Limb (tissue), 2 donors: ENCODE measurements at regions not wholly inside any gene's neighbourhood (a gene's known extent, or its start where the extent isn't known, plus 50 kb on each side); places are given as distances from the start of the nearest gene placed in this dataset.
"Not testable (repeated sequence)": the region's sequence is repeated elsewhere in the genome, so short reads cannot be mapped to it uniquely, and the experiment has no call there.

ENCODE experiments used
- DNase-seq, 2 donors: peaks; one replicate each; pipeline ENCODE4 v3.0.0-alpha.2; 2016; ENCODE audit errors: extremely low spot score in 2 of 2

GRCh38 chr1:230556453-230556852, 85.8 kb upstream of the COG2 start:
- no peak for DNase-seq

- no peak for DNase-seq
Measured at GRCh38 chr1:230555814-230556213, 86.5 kb upstream of the COG2 start.

GRCh38 chr1:230552880-230553279, 89.4 kb upstream of the COG2 start:
- no peak for DNase-seq

GRCh38 chr1:230550945-230551344, 91.3 kb upstream of the COG2 start:
- not testable (repeated sequence) for DNase-seq

GRCh38 chr1:230550428-230550827, 91.9 kb upstream of the COG2 start:
- DNase-seq, result no peak

- no peak for DNase-seq
Measured at GRCh38 chr1:230549625-230550024, 92.7 kb upstream of the COG2 start.

GRCh38 chr1:230548997-230549396, 93.3 kb upstream of the COG2 start:
- no peak for DNase-seq

GRCh38 chr1:230548357-230548756, 93.9 kb upstream of the COG2 start:
- DNase-seq, result no peak

GRCh38 chr1:230545181-230545580, 97.1 kb upstream of the COG2 start:
- no peak for DNase-seq

- no peak for DNase-seq
Measured at GRCh38 chr1:230544758-230545157, 97.5 kb upstream of the COG2 start.

GRCh38 chr1:230543085-230543484, 99.2 kb upstream of the COG2 start:
- no peak for DNase-seq

- DNase-seq, result no peak
Measured at GRCh38 chr1:230542681-230543080, 99.6 kb upstream of the COG2 start.

- DNase-seq, result no peak
Measured at GRCh38 chr1:230542054-230542453, 100.2 kb upstream of the COG2 start.

- DNase-seq, result no peak
Measured at GRCh38 chr1:230541306-230541705, 101.0 kb upstream of the COG2 start.

- no peak for DNase-seq
Measured at GRCh38 chr1:230540421-230541155, 101.7 kb upstream of the COG2 start.

- DNase-seq, result no peak
Measured at GRCh38 chr1:230537456-230537855, 104.8 kb upstream of the COG2 start.

GRCh38 chr1:230536641-230537155, 105.6 kb upstream of the COG2 start:
- no peak for DNase-seq

- no peak for DNase-seq
Measured at GRCh38 chr1:230534224-230534623, 108.1 kb upstream of the COG2 start.

- DNase-seq, result no peak
Measured at GRCh38 chr1:230531103-230531502, 105.0 kb upstream of the PGBD5 start.

GRCh38 chr1:230519246-230519645, 93.1 kb upstream of the PGBD5 start:
- no peak for DNase-seq

- DNase-seq, result no peak
Measured at GRCh38 chr1:230518511-230518910, 92.4 kb upstream of the PGBD5 start.

GRCh38 chr1:230517786-230518185, 91.7 kb upstream of the PGBD5 start:
- DNase-seq, result peak in 1 of 2 donors; percentile 50

GRCh38 chr1:230517326-230517725, 91.2 kb upstream of the PGBD5 start:
- DNase-seq, result no peak

- no peak for DNase-seq
Measured at GRCh38 chr1:230516889-230517288, 90.8 kb upstream of the PGBD5 start.
